Neural crest cell (in vitro differentiated cells): ENCODE measurements at regions not wholly inside any gene's neighbourhood (a gene's known extent, or its start where the extent isn't known, plus 50 kb on each side); places are given as distances from the start of the nearest gene placed in this dataset.
A peak's percentile ranks its signal among the peaks of the same experiment; 100 is the strongest.

ENCODE experiments used
- DNase-seq: peaks from one replicate; pipeline ENCODE4 v3.0.0; 2021; ENCODE audit warnings: low read depth, mixed read lengths, low spot score
- H3K27ac Mint-ChIP-seq: one replicate; pipeline ENCODE4 v1.8.0; 2021; ENCODE audit warnings: mild to moderate bottlenecking, mixed read lengths; ENCODE audit not compliant: unreplicated experiment
- H3K27me3 Mint-ChIP-seq: 2 replicates; pipeline ENCODE4 v1.8.0; 2021; ENCODE audit warnings: low read depth, mild to moderate bottlenecking, mixed read lengths
- H3K36me3 Mint-ChIP-seq: 2 replicates; pipeline ENCODE4 v1.8.0; 2021; ENCODE audit warnings: low read depth, mild to moderate bottlenecking, mixed read lengths
- H3K4me1 Mint-ChIP-seq: 2 replicates; pipeline ENCODE4 v1.8.0; 2021; ENCODE audit warnings: mixed read lengths
- H3K4me3 Mint-ChIP-seq: one replicate; pipeline ENCODE4 v1.8.0; 2021; ENCODE audit warnings: mild to moderate bottlenecking, mixed read lengths
- H3K9me3 Mint-ChIP-seq: 2 replicates; pipeline ENCODE4 v1.8.0; 2021; ENCODE audit warnings: mixed read lengths
- TF ChIP-seq, protein P1 (sequence below): fragments of 200-600 bp; sonication (generic); conservative IDR thresholded peaks from 2 replicates; pipeline ENCODE4 v1.5.0; 2021; ENCODE audit warnings: antibody characterized with exemption, mild to moderate bottlenecking

DNA sequence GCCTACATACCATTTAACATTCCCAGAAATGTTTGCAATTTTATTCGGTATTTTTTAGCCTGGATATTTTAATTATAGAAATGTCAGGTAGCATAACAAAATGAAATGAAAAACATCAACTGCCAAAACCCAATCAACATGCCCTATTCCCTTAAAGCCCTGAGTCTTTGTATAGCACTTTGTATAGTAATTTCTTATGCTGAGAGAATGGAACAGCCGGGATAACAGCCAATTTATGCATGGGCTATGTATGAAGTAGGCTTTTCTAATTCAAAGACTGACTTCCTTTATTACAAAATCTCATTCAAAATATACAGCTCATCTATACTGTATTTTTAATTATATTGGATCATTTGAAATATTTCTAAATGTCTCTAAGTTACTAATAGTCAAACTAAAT is 513.0 kb upstream of the NAALADL2 start:
- DNase-seq, result no peak
- Mint-ChIP-seq H3K9me3 (peaks cover 6% of the 10 kb centered on the region), H3K27me3 (no peaks in the 10 kb centered on the region), H3K4me1 (peaks cover 18% of the 10 kb centered on the region), H3K27ac (no peak overlapping the region), H3K36me3 (peaks cover 3% of the 10 kb centered on the region), H3K4me3 (no peak overlapping the region)
- TF ChIP-seq, protein P1, sequence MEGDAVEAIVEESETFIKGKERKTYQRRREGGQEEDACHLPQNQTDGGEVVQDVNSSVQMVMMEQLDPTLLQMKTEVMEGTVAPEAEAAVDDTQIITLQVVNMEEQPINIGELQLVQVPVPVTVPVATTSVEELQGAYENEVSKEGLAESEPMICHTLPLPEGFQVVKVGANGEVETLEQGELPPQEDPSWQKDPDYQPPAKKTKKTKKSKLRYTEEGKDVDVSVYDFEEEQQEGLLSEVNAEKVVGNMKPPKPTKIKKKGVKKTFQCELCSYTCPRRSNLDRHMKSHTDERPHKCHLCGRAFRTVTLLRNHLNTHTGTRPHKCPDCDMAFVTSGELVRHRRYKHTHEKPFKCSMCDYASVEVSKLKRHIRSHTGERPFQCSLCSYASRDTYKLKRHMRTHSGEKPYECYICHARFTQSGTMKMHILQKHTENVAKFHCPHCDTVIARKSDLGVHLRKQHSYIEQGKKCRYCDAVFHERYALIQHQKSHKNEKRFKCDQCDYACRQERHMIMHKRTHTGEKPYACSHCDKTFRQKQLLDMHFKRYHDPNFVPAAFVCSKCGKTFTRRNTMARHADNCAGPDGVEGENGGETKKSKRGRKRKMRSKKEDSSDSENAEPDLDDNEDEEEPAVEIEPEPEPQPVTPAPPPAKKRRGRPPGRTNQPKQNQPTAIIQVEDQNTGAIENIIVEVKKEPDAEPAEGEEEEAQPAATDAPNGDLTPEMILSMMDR, result no peak

DNA sequence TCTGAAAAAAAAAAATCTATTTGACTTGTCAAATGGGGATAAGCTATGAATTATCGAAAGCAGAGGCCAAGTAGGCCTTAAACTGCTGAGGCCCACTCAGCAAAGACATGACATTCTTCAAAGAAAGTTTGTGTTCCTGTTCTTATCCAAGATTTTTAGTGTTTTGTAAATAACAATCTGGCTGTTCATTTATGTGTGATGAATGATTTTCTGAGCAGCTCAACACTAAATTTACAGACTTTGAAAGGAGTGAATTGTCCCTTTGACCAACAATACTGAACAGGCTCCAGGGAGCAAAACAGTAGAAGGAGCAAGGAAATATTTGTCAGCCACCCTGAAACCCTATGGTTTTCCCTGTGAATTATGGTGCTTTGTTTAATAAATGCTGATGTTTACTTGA is 512.6 kb upstream of the NAALADL2 start:
- Mint-ChIP-seq H3K4me1 (peaks cover 18% of the 10 kb centered on the region), H3K4me3 (no peak overlapping the region), H3K36me3 (peaks cover 3% of the 10 kb centered on the region), H3K27ac (peak overlapping the region; percentile 70), H3K27me3 (no peaks in the 10 kb centered on the region), H3K9me3 (peaks cover 6% of the 10 kb centered on the region)
- TF ChIP-seq, protein P1, result no peak
- DNase-seq, result no peak

DNA sequence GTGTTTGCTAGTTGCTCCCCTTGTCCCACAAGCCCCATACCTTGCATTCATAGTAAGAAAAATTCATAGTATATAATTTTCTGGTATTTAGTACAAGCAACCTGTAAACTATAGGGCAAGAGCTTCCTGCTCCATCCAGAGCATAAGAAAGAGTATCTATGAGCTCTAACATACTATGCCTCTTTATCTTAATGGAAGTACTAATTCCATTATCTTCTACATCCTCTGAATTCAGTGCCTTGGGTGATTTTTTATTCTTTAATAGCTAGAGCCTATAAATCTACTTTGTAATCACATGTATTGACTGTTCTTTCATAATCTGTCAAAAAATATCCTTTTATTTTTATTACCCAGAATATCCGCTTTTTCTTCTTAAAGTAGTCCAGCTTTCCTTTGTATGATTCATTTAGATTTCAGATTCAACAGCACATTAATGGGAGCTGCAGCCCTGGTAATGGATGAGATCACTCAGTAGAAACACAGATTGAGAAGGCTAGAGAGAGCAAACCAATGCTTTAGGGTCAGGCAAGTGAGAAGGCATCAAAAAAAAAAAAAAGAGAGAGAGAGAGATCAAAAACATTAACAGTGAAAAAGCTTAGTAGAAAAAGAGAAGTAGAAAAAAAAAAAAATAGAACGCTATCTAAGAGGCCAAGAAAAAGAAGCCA is 511.5 kb upstream of the NAALADL2 start:
- H3K27me3 Mint-ChIP-seq, result no peaks in the 10 kb centered on the region
- H3K9me3 Mint-ChIP-seq, result peaks cover 6% of the 10 kb centered on the region
- no peak overlapping the region for H3K27ac Mint-ChIP-seq
- no peak for DNase-seq
- TF ChIP-seq, protein P1, result no peak
- H3K36me3 Mint-ChIP-seq, result peaks cover 3% of the 10 kb centered on the region
- H3K4me3 Mint-ChIP-seq, result no peak overlapping the region
- H3K4me1 Mint-ChIP-seq, result peaks cover 18% of the 10 kb centered on the region

DNA sequence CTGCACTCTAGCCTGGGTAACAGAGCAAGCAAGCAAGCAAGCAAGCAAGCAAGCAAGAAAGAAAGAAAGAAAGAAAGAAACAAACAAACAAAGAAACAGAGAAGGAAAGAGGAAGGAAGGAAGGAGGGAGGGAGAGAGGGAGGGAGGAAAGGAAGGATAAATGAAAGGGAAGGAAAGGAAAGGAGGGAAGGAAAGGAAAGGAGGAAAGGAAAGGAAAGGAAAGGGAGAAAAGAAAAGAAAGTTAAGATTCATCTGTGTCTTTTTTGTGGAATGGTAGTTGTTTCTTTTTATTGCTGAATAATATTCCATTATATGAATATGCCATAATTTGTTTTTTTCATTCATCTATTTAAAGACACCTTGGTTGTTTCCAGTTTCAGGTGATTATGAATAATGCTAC is 506.9 kb upstream of the NAALADL2 start:
- no peak overlapping the region for H3K27ac Mint-ChIP-seq
- no peak for DNase-seq
- peaks cover 15% of the 10 kb centered on the region for H3K4me1 Mint-ChIP-seq
- H3K9me3 Mint-ChIP-seq, result peaks cover 6% of the 10 kb centered on the region
- TF ChIP-seq, protein P1, result no peak
- no peak overlapping the region for H3K4me3 Mint-ChIP-seq
- H3K36me3 Mint-ChIP-seq, result peaks cover 3% of the 10 kb centered on the region
- H3K27me3 Mint-ChIP-seq, result no peaks in the 10 kb centered on the region

DNA sequence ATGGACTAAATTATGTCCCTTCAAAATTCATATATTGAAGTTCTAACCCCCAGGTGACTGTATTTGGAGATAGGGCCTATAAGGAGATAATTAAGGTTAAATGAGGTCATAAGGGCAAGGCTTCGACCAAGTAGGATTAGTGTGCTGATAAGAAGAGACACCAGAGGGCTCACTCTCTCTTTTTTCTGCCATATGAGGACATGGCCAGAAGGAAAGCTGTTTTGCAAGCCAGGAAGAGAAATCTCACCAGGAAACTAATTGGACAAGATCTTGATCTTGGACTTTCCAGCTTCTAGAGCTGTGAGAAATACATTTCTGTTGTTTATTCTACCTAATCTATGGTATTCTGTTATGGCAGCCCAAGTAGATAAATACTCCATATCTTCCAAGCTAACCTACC is 503.6 kb upstream of the NAALADL2 start:
- Mint-ChIP-seq H3K4me3 (no peak overlapping the region), H3K27ac (no peak overlapping the region), H3K27me3 (no peaks in the 10 kb centered on the region), H3K9me3 (no peaks in the 10 kb centered on the region), H3K4me1 (peaks cover 14% of the 10 kb centered on the region), H3K36me3 (no peaks in the 10 kb centered on the region)
- DNase-seq, result no peak
- TF ChIP-seq, protein P1, result peak; percentile 51
